ENCODE measurements at regions not wholly inside any gene's neighbourhood (a gene's known extent, or its start where the extent isn't known, plus 50 kb on each side); places are given as distances from the start of the nearest gene placed in this dataset.

- Histone ChIP-seq H3K9me3 (no peaks in the 10 kb centered on the region), H3K36me3 (no peaks in the 10 kb centered on the region), H3K27me3 (no peaks in the 10 kb centered on the region), H3K4me3 (no peak overlapping the region), H3K4me1 (no peaks in the 10 kb centered on the region), H3K27ac (no peak overlapping the region)
- intact Hi-C loops (cut with DNase I): no loop called here
- no peak for TF ChIP-seq CTCF (IDR thresholded peaks at IDR 0.05)
- DNase-seq (ENCODE audit: low spot score in 2 of 2): no peak
Observed at GRCh38 chr7:46484906-46485305, 563.8 kb upstream of the IGFBP3 start.

- Histone ChIP-seq H3K27me3 (no peaks in the 10 kb centered on the region), H3K9me3 (no peaks in the 10 kb centered on the region), H3K4me1 (no peaks in the 10 kb centered on the region), H3K4me3 (no peak overlapping the region), H3K27ac (no peak overlapping the region), H3K36me3 (no peaks in the 10 kb centered on the region)
- TF ChIP-seq CTCF (IDR thresholded peaks at IDR 0.05): no peak
- DNase-seq (ENCODE audit: low spot score in 2 of 2): no peak
- intact Hi-C loops (cut with DNase I): no loop called here
Observed at GRCh38 chr7:46480619-46481018, 559.5 kb upstream of the IGFBP3 start.

- Histone ChIP-seq H3K27me3 (no peaks in the 10 kb centered on the region), H3K36me3 (no peaks in the 10 kb centered on the region), H3K4me3 (no peak overlapping the region), H3K4me1 (no peaks in the 10 kb centered on the region), H3K9me3 (no peaks in the 10 kb centered on the region), H3K27ac (no peak overlapping the region)
- intact Hi-C loops (cut with DNase I): no loop called here
- TF ChIP-seq CTCF (IDR thresholded peaks at IDR 0.05): no peak
- DNase-seq (ENCODE audit: low spot score in 2 of 2): no peak
Observed at GRCh38 chr7:46479680-46480079, 558.6 kb upstream of the IGFBP3 start.

GRCh38 chr7:46478046-46478445 is 557.0 kb upstream of the IGFBP3 start:
- intact Hi-C loops (cut with DNase I): no loop called here
- H3K36me3 ChIP-seq: no peaks in the 10 kb centered on the region
- no peak for TF ChIP-seq CTCF (IDR thresholded peaks at IDR 0.05)

GRCh38 chr7:46468753-46469356 is 547.8 kb upstream of the IGFBP3 start:
- Histone ChIP-seq H3K4me3 (no peak overlapping the region), H3K27me3 (no peaks in the 10 kb centered on the region), H3K36me3 (no peaks in the 10 kb centered on the region), H3K9me3 (peaks cover 47 to 80% of the 10 kb centered on the region in 2 donors), H3K27ac (no peak overlapping the region), H3K4me1 (no peaks in the 10 kb centered on the region)
- TF ChIP-seq CTCF (IDR thresholded peaks at IDR 0.05): no peak
- DNase-seq (ENCODE audit: low spot score in 2 of 2): no peak
- intact Hi-C loops (cut with DNase I): no loop called here

More at GRCh38 chr7:46478046-46478445, 557.0 kb upstream of the IGFBP3 start:
- DNase-seq (ENCODE audit: low spot score in 2 of 2): no peak
- H3K27ac ChIP-seq: no peak overlapping the region
- H3K27me3 ChIP-seq: no peaks in the 10 kb centered on the region
- no peaks in the 10 kb centered on the region for H3K4me1 ChIP-seq
- H3K4me3 ChIP-seq: no peak overlapping the region
- no peaks in the 10 kb centered on the region for H3K9me3 ChIP-seq

GRCh38 chr7:46463170-46463569 is 542.1 kb upstream of the IGFBP3 start:
- H3K4me3 ChIP-seq: no peak overlapping the region
- no peaks in the 10 kb centered on the region for H3K4me1 ChIP-seq
- H3K9me3 ChIP-seq: peaks cover 25 to 53% of the 10 kb centered on the region in 2 donors
- no peak for DNase-seq (ENCODE audit: low spot score in 2 of 2)
- intact Hi-C loops (cut with DNase I): no loop called here
- no peaks in the 10 kb centered on the region for H3K36me3 ChIP-seq
- no peak for TF ChIP-seq CTCF (IDR thresholded peaks at IDR 0.05)
- no peaks in the 10 kb centered on the region for H3K27me3 ChIP-seq
- H3K27ac ChIP-seq: no peak overlapping the region

Data from ascending aorta (tissue), 2 donors.